ENCODE measurements at regions not wholly inside any gene's neighbourhood (a gene's known extent, or its start where the extent isn't known, plus 50 kb on each side); places are given as distances from the start of the nearest gene placed in this dataset.

DNA sequence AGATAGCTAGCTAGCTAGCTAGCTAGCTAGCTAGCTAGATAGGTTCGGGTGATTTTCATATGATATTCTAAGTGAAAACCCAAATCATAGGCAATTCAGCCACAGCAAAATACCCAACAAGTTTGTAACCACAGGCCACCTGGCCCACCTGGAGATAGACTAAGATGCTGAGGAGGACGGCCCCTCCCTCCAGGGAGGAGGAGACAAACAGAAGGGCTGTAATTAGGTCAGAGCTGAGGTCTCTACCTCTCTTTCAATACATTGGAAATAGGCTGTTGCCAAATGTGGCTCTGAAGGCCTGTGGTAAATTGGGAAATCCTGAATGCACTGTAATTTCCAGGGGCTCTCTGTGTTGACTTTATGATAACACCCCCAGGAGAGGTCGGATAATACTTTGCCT is 382.2 kb downstream of the FGF9 start:
- Histone ChIP-seq H3K4me1 (ENCODE audit: control insufficient read depth, insufficient read depth, low read length) (no peaks in the 10 kb centered on the region), H3K9me3 (ENCODE audit: control insufficient read depth, insufficient read depth, low read depth, low read length) (no peaks in the 10 kb centered on the region), H3K4me3 (ENCODE audit: low read depth, low read length) (no peak overlapping the region), H3K27me3 (ENCODE audit: control insufficient read depth, insufficient read depth, low read length) (no peaks in the 10 kb centered on the region), H3K36me3 (ENCODE audit: control insufficient read depth, insufficient read depth, low read length) (no peaks in the 10 kb centered on the region), H3K9ac (ENCODE audit: low read length) (no peak overlapping the region), H3K27ac (ENCODE audit: low read depth, low read length) (no peak overlapping the region)

- H3K9ac ChIP-seq (ENCODE audit: low read length) = no peak overlapping the region
- H3K9me3 ChIP-seq (ENCODE audit: control insufficient read depth, insufficient read depth, low read depth, low read length) = no peaks in the 10 kb centered on the region
- H3K36me3 ChIP-seq (ENCODE audit: control insufficient read depth, insufficient read depth, low read length) = no peaks in the 10 kb centered on the region
- H3K4me1 ChIP-seq (ENCODE audit: control insufficient read depth, insufficient read depth, low read length) = no peaks in the 10 kb centered on the region
- H3K4me3 ChIP-seq (ENCODE audit: low read depth, low read length) = no peak overlapping the region
- no peak overlapping the region for H3K27ac ChIP-seq (ENCODE audit: low read depth, low read length)
- H3K27me3 ChIP-seq (ENCODE audit: control insufficient read depth, insufficient read depth, low read length) = no peaks in the 10 kb centered on the region
These were observed 384.4 kb downstream of the FGF9 start for GRCh38 chr13:22055259-22055658.

- Histone ChIP-seq H3K4me1 (ENCODE audit: control insufficient read depth, insufficient read depth, low read length) (peaks cover 10% of the 10 kb centered on the region), H3K9me3 (ENCODE audit: control insufficient read depth, insufficient read depth, low read depth, low read length) (no peaks in the 10 kb centered on the region), H3K36me3 (ENCODE audit: control insufficient read depth, insufficient read depth, low read length) (no peaks in the 10 kb centered on the region), H3K9ac (ENCODE audit: low read length) (no peak overlapping the region), H3K27ac (ENCODE audit: low read depth, low read length) (no peak overlapping the region), H3K4me3 (ENCODE audit: low read depth, low read length) (no peak overlapping the region), H3K27me3 (ENCODE audit: control insufficient read depth, insufficient read depth, low read length) (no peaks in the 10 kb centered on the region)
These were observed 389.3 kb downstream of the FGF9 start for GRCh38 chr13:22060187-22060586.

DNA sequence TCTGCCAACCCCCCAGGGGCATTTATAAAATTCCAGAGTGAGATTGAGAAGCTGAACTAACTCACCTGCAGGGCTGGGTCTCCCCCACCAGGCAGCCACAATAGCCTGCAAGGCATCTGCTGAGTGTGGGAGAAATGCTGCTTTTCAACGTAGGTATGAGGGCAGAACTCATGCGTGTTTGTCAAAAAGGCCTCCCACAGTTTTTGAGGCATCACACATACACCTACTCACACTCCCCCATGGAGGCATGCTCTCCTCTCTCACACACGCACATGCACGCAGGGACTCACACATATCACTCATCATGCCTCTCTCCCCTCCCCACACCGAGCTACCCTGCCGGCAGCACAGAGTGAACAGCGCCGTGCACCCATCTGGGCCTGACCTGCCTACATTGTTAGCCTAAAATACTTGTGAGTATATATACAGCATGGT is 390.5 kb downstream of the FGF9 start:
- H3K27me3 ChIP-seq (ENCODE audit: control insufficient read depth, insufficient read depth, low read length) = no peaks in the 10 kb centered on the region
- H3K9ac ChIP-seq (ENCODE audit: low read length) = no peak overlapping the region
- H3K4me1 ChIP-seq (ENCODE audit: control insufficient read depth, insufficient read depth, low read length) = peaks cover 18% of the 10 kb centered on the region
- H3K36me3 ChIP-seq (ENCODE audit: control insufficient read depth, insufficient read depth, low read length) = no peaks in the 10 kb centered on the region
- H3K9me3 ChIP-seq (ENCODE audit: control insufficient read depth, insufficient read depth, low read depth, low read length) = no peaks in the 10 kb centered on the region
- H3K4me3 ChIP-seq (ENCODE audit: low read depth, low read length) = no peak overlapping the region
- H3K27ac ChIP-seq (ENCODE audit: low read depth, low read length) = no peak overlapping the region

- no peak overlapping the region for H3K4me3 ChIP-seq (ENCODE audit: low read depth, low read length)
- H3K9me3 ChIP-seq (ENCODE audit: control insufficient read depth, insufficient read depth, low read depth, low read length) = no peaks in the 10 kb centered on the region
- no peaks in the 10 kb centered on the region for H3K27me3 ChIP-seq (ENCODE audit: control insufficient read depth, insufficient read depth, low read length)
- H3K27ac ChIP-seq (ENCODE audit: low read depth, low read length) = no peak overlapping the region
- H3K36me3 ChIP-seq (ENCODE audit: control insufficient read depth, insufficient read depth, low read length) = no peaks in the 10 kb centered on the region
- H3K4me1 ChIP-seq (ENCODE audit: control insufficient read depth, insufficient read depth, low read length) = peaks cover 18% of the 10 kb centered on the region
- no peak overlapping the region for H3K9ac ChIP-seq (ENCODE audit: low read length)
These were observed 391.0 kb downstream of the FGF9 start for GRCh38 chr13:22061806-22062391.

DNA sequence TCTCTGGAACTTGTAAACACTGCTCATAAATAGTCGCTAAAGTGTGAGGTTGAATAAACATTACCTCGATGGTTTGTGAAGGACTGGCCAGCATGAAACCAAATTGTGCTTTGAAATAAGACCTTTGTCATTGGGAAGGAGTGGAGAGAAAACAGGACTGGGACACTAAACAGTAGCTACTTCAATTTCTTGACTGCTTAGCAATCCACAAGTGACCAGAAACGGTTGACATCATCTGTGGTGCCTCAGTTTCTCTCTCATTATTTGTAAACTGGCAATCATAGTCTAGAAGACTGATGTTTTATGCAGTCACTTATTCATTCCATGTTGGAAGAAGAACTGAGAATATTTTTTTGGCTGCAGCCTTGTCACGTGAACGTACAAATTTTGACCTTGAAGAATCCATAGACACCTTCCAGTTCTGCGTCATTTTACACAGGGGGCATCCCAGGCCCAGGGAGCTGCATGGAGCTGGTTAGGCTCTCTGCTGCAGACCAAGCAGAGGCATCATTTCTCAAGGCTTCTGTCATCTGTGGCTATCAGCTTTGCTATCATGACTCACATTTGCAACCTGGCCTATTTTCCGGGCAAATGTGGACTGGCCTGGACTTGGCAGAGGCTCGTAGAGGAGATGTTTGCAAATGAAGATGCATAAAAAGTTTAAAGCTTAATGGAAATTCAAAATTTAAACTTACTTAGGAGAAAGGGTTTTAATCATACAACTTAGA is 391.8 kb downstream of the FGF9 start:
- H3K36me3 ChIP-seq (ENCODE audit: control insufficient read depth, insufficient read depth, low read length) = no peaks in the 10 kb centered on the region
- H3K27me3 ChIP-seq (ENCODE audit: control insufficient read depth, insufficient read depth, low read length) = no peaks in the 10 kb centered on the region

GRCh38 chr13:22063416-22064124 is 392.7 kb downstream of the FGF9 start:
- Histone ChIP-seq H3K27me3 (ENCODE audit: control insufficient read depth, insufficient read depth, low read length) (no peaks in the 10 kb centered on the region), H3K4me3 (ENCODE audit: low read depth, low read length) (no peak overlapping the region), H3K9ac (ENCODE audit: low read length) (no peak overlapping the region), H3K36me3 (ENCODE audit: control insufficient read depth, insufficient read depth, low read length) (no peaks in the 10 kb centered on the region), H3K27ac (ENCODE audit: low read depth, low read length) (no peak overlapping the region), H3K9me3 (ENCODE audit: control insufficient read depth, insufficient read depth, low read depth, low read length) (no peaks in the 10 kb centered on the region), H3K4me1 (ENCODE audit: control insufficient read depth, insufficient read depth, low read length) (peaks cover 18% of the 10 kb centered on the region)

More for the DNA sequence above, 391.8 kb downstream of the FGF9 start:
- no peak overlapping the region for H3K9ac ChIP-seq (ENCODE audit: low read length)
- peaks cover 18% of the 10 kb centered on the region for H3K4me1 ChIP-seq (ENCODE audit: control insufficient read depth, insufficient read depth, low read length)
- H3K4me3 ChIP-seq (ENCODE audit: low read depth, low read length) = no peak overlapping the region
- no peak overlapping the region for H3K27ac ChIP-seq (ENCODE audit: low read depth, low read length)
- H3K9me3 ChIP-seq (ENCODE audit: control insufficient read depth, insufficient read depth, low read depth, low read length) = no peaks in the 10 kb centered on the region

DNA sequence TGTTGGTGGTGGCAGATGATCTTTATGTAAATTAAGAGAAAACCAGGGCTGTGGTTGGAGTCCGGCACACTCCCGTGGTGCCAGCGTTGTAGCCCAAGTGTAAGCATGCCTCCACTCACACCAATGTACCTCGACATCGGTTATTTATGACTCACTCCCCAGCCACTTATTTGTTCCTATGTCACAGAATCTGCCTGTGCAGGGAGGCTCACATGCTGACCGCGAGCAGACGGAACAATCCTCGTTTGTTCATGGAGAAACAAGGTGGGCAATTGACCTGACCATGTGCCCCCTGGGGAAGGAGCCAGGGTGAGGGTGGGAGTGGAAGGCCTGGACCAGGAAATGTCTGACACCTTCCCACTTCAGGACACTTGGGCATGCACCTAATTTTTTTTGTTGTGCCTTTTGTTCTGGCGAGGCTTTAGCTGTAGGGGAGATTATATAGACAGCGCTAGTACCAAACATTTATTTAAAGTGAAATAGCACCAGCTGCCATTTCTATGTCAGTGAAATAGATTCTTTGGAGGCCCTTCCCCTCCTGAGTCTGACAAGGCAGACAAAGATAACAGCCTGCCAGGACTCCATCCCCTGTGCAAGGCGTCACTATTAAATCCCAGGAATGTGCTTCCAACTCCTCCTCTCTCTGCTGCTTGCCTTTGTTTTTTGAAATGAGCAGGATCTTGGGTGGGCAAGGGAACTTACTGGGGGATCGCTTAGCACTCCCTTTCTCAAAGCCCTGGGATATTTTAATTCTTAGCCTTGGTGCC is 394.2 kb downstream of the FGF9 start:
- Histone ChIP-seq H3K4me1 (ENCODE audit: control insufficient read depth, insufficient read depth, low read length) (peaks cover 18% of the 10 kb centered on the region), H3K9ac (ENCODE audit: low read length) (no peak overlapping the region), H3K4me3 (ENCODE audit: low read depth, low read length) (no peak overlapping the region), H3K27me3 (ENCODE audit: control insufficient read depth, insufficient read depth, low read length) (no peaks in the 10 kb centered on the region), H3K36me3 (ENCODE audit: control insufficient read depth, insufficient read depth, low read length) (no peaks in the 10 kb centered on the region), H3K27ac (ENCODE audit: low read depth, low read length) (no peak overlapping the region), H3K9me3 (ENCODE audit: control insufficient read depth, insufficient read depth, low read depth, low read length) (no peaks in the 10 kb centered on the region)

- Histone ChIP-seq H3K36me3 (ENCODE audit: control insufficient read depth, insufficient read depth, low read length) (no peaks in the 10 kb centered on the region), H3K9me3 (ENCODE audit: control insufficient read depth, insufficient read depth, low read depth, low read length) (no peaks in the 10 kb centered on the region), H3K4me3 (ENCODE audit: low read depth, low read length) (no peak overlapping the region), H3K27ac (ENCODE audit: low read depth, low read length) (no peak overlapping the region), H3K9ac (ENCODE audit: low read length) (no peak overlapping the region), H3K4me1 (ENCODE audit: control insufficient read depth, insufficient read depth, low read length) (no peaks in the 10 kb centered on the region), H3K27me3 (ENCODE audit: control insufficient read depth, insufficient read depth, low read length) (no peaks in the 10 kb centered on the region)
These were observed 402.8 kb downstream of the FGF9 start for GRCh38 chr13:22073718-22074117.

GRCh38 chr13:22074403-22074802 is 403.5 kb downstream of the FGF9 start:
- H3K36me3 ChIP-seq (ENCODE audit: control insufficient read depth, insufficient read depth, low read length) = no peaks in the 10 kb centered on the region
- H3K4me1 ChIP-seq (ENCODE audit: control insufficient read depth, insufficient read depth, low read length) = no peaks in the 10 kb centered on the region
- no peak overlapping the region for H3K4me3 ChIP-seq (ENCODE audit: low read depth, low read length)

More at GRCh38 chr13:22074403-22074802, 403.5 kb downstream of the FGF9 start:
- H3K27ac ChIP-seq (ENCODE audit: low read depth, low read length) = no peak overlapping the region
- no peak overlapping the region for H3K9ac ChIP-seq (ENCODE audit: low read length)
- H3K27me3 ChIP-seq (ENCODE audit: control insufficient read depth, insufficient read depth, low read length) = no peaks in the 10 kb centered on the region
- no peaks in the 10 kb centered on the region for H3K9me3 ChIP-seq (ENCODE audit: control insufficient read depth, insufficient read depth, low read depth, low read length)
